IMR-90 (cell line): ENCODE measurements at regions not wholly inside any gene's neighbourhood (a gene's known extent, or its start where the extent isn't known, plus 50 kb on each side); places are given as distances from the start of the nearest gene placed in this dataset.

Experiments used
- CEBPB ChIP-seq: IDR thresholded peaks from 2 replicates; pipeline ENCODE4 v1.6.1; 2012; ENCODE audit warnings: low read depth, low read length, improper control_type of control experiment
- FOS ChIP-seq: fragments of 150-350 bp; IDR thresholded peaks from 2 replicates; pipeline ENCODE4 v1.6.1; 2016; ENCODE audit warnings: low read depth, low read length
- NFE2L2 ChIP-seq: fragments of 150-350 bp; IDR thresholded peaks from 2 replicates; pipeline ENCODE4 v1.6.1; 2016; ENCODE audit warnings: low read depth, mild to moderate bottlenecking, low read length
- POLR2A ChIP-seq: IDR thresholded peaks from 2 replicates; pipeline ENCODE4 v1.6.1; 2012; ENCODE audit warnings: mild to moderate bottlenecking, low read depth, low read length
- RAD21 ChIP-seq: IDR thresholded peaks from 2 replicates; pipeline ENCODE4 v1.6.1; 2012; ENCODE audit warnings: low read length, improper control_type of control experiment
- RCOR1 ChIP-seq: IDR thresholded peaks from 2 replicates; pipeline ENCODE4 v1.6.1; 2012; ENCODE audit warnings: mild to moderate bottlenecking, low read length, improper control_type of control experiment; ENCODE audit not compliant: insufficient replicate concordance
- RFX5 ChIP-seq: IDR thresholded peaks from 2 replicates; pipeline ENCODE4 v1.8.0; 2012; ENCODE audit warnings: low read depth, mild to moderate bottlenecking, low read length, moderate library complexity
- SMC3 ChIP-seq: fragments of 150-350 bp; IDR thresholded peaks from 2 replicates; pipeline ENCODE4 v1.6.1; 2016; ENCODE audit warnings: low read depth, mild to moderate bottlenecking, antibody characterized with exemption, low read length, moderate library complexity
- TF ChIP-seq, protein P1 (sequence below): conservative IDR thresholded peaks from 2 replicates; pipeline ENCODE4 v1.5.1; 2012; ENCODE audit warnings: mild to moderate bottlenecking, low read depth, low read length, improper control_type of control experiment

- TF ChIP-seq CEBPB = no peak
- TF ChIP-seq, protein P1, sequence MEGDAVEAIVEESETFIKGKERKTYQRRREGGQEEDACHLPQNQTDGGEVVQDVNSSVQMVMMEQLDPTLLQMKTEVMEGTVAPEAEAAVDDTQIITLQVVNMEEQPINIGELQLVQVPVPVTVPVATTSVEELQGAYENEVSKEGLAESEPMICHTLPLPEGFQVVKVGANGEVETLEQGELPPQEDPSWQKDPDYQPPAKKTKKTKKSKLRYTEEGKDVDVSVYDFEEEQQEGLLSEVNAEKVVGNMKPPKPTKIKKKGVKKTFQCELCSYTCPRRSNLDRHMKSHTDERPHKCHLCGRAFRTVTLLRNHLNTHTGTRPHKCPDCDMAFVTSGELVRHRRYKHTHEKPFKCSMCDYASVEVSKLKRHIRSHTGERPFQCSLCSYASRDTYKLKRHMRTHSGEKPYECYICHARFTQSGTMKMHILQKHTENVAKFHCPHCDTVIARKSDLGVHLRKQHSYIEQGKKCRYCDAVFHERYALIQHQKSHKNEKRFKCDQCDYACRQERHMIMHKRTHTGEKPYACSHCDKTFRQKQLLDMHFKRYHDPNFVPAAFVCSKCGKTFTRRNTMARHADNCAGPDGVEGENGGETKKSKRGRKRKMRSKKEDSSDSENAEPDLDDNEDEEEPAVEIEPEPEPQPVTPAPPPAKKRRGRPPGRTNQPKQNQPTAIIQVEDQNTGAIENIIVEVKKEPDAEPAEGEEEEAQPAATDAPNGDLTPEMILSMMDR = no peak
- TF ChIP-seq POLR2A = no peak
- no peak for TF ChIP-seq SMC3
- TF ChIP-seq FOS = no peak
- no peak for TF ChIP-seq RFX5
- no peak for TF ChIP-seq RAD21
- TF ChIP-seq NFE2L2 = no peak
- TF ChIP-seq RCOR1 = no peak
Observed at GRCh38 chr11:42036201-42036600, 576.7 kb upstream of the LRRC4C start.
